ENCODE measurements at regions not wholly inside any gene's neighbourhood (a gene's known extent, or its start where the extent isn't known, plus 50 kb on each side); places are given as distances from the start of the nearest gene placed in this dataset.

DNA sequence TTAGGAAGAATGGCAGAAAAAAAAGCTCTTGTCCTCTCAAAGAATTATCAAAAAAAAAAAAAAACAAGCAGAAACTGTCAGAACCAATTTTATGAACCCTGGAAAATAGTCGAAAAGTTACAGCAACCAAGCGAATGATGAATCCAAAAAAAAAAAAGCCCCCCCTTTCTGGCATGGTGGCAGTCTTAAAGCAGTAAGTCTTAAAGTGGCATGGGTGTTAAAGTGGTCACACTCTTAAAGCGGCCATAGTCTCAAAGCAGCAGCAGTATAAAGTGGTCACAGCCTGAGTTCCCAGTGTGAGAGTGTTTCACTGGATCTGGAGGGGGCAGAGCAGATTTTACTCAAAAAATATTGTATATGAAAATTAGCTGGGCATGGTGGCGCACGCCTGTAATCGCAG, 96.8 kb upstream of the RAB18 start (continued):
- TF ChIP-seq, protein P1, sequence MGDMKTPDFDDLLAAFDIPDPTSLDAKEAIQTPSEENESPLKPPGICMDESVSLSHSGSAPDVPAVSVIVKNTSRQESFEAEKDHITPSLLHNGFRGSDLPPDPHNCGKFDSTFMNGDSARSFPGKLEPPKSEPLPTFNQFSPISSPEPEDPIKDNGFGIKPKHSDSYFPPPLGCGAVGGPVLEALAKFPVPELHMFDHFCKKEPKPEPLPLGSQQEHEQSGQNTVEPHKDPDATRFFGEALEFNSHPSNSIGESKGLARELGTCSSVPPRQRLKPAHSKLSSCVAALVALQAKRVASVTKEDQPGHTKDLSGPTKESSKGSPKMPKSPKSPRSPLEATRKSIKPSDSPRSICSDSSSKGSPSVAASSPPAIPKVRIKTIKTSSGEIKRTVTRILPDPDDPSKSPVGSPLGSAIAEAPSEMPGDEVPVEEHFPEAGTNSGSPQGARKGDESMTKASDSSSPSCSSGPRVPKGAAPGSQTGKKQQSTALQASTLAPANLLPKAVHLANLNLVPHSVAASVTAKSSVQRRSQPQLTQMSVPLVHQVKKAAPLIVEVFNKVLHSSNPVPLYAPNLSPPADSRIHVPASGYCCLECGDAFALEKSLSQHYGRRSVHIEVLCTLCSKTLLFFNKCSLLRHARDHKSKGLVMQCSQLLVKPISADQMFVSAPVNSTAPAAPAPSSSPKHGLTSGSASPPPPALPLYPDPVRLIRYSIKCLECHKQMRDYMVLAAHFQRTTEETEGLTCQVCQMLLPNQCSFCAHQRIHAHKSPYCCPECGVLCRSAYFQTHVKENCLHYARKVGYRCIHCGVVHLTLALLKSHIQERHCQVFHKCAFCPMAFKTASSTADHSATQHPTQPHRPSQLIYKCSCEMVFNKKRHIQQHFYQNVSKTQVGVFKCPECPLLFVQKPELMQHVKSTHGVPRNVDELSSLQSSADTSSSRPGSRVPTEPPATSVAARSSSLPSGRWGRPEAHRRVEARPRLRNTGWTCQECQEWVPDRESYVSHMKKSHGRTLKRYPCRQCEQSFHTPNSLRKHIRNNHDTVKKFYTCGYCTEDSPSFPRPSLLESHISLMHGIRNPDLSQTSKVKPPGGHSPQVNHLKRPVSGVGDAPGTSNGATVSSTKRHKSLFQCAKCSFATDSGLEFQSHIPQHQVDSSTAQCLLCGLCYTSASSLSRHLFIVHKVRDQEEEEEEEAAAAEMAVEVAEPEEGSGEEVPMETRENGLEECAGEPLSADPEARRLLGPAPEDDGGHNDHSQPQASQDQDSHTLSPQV (IDR thresholded peaks at IDR 0.05), result no peak
- no peak for TF ChIP-seq CBX3 (IDR thresholded peaks at IDR 0.05; ENCODE audit: borderline replicate concordance, low read depth)

DNA sequence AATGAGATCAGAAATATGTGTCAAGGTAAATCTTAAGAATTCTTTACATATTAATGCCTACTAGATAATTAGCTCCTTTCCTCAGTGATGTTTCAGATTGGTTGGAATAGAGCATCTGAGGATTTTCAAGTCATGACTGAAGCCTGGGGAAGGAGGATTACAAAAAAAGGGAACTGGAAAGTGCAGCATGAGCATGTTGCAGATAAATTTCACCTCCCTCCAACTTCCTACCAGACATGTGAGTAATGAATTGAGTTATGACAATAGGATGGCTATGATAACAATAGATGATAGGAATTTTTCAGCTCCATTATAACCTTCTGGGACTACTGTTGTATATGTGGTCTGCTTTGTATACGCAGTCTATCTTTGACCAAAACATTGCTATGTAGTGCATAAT, 104.2 kb upstream of the RAB18 start:
- no peak overlapping the region for H3K9ac ChIP-seq (ENCODE audit: control insufficient read depth, insufficient read depth, low read length)
- no peak overlapping the region for H3K4me2 ChIP-seq (ENCODE audit: control insufficient read depth, insufficient read depth)
- SMC1A ChIA-PET (ENCODE audit: uncharacterized antibody, unreplicated experiment), result no interaction called here
- no peaks in the 10 kb centered on the region for H3K4me1 ChIP-seq (ENCODE audit: control insufficient read depth, insufficient read depth, low read length)
- ATAC-seq, result no peak
- CTCF ChIA-PET, result interaction anchor here (1.1 kb wide), 1 partner anchor 153 kb away, joined by 3 read pairs; no protein-coding TSS in a partner anchor
- intact Hi-C loops (cut with micrococcal nuclease; ENCODE audit: unreplicated experiment), result no loop called here
- no peaks in the 10 kb centered on the region for H3K9me3 ChIP-seq (replicated peaks; ENCODE audit: control insufficient read depth, insufficient read depth, low read length)
- no peaks in the 10 kb centered on the region for H3K79me2 ChIP-seq (ENCODE audit: control insufficient read depth, insufficient read depth, low read length)
- RAD21 ChIA-PET (ENCODE audit: unreplicated experiment), result no interaction called here
- no peaks in the 10 kb centered on the region for H3K27me3 ChIP-seq (replicated peaks in 1 of 2; ENCODE audit: control insufficient read depth in 2 of 2, insufficient read depth in 2 of 2, low read length in 1 of 2)
- H3K4me3 ChIP-seq, result no peak overlapping the region
- 39% methylated on average over 1 of the region's 1 CpG for WGBS (ENCODE audit: insufficient coverage, insufficient replicate concordance, low lambda C conversion rate, missing lambda C conversion rate)
- no peak overlapping the region for H2AFZ ChIP-seq (ENCODE audit: control insufficient read depth, low read depth, low read length)
- H3K27ac ChIP-seq (ENCODE audit: control insufficient read depth, insufficient read depth), result no peak overlapping the region
- FAIRE-seq, result no peak
- no peak for DNase-seq (ENCODE audit: low read depth, low spot score)
- in situ Hi-C loops (cut with MboI), result no loop called here
- H3K36me3 ChIP-seq (ENCODE audit: control insufficient read depth in 2 of 2, insufficient read depth in 2 of 2, low read length in 1 of 2), result no peaks in the 10 kb centered on the region
- no TSS peak for BruUV-seq (replicated peaks)
- POLR2A ChIA-PET, result no interaction called here
- H4K20me1 ChIP-seq (ENCODE audit: control insufficient read depth, insufficient read depth), result no peaks in the 10 kb centered on the region
- TF ChIP-seq DPF2 (IDR thresholded peaks at IDR 0.05) (no peak), ATF7 (IDR thresholded peaks at IDR 0.05; ENCODE audit: low read depth) (no peak), BCL11A (IDR thresholded peaks at IDR 0.05; ENCODE audit: low read depth, low read length) (no peak), ETV6 (conservative IDR thresholded peaks at IDR 0.05 in 1 of 2, IDR thresholded peaks at IDR 0.05 in 1 of 2; ENCODE audit: borderline replicate concordance in 1 of 2, low read depth in 1 of 2) (no peak), NFIC (IDR thresholded peaks at IDR 0.05; ENCODE audit: low read depth, low read length) (no peak), KLF5 (IDR thresholded peaks at IDR 0.05; ENCODE audit: partially characterized antibody) (no peak), NFXL1 (IDR thresholded peaks at IDR 0.05; ENCODE audit: borderline replicate concordance) (no peak), IKZF1 (conservative IDR thresholded peaks at IDR 0.05) (no peak), CBFB (IDR thresholded peaks at IDR 0.05; ENCODE audit: low read depth) (no peak), SMC3 (IDR thresholded peaks at IDR 0.05; ENCODE audit: borderline replicate concordance, low read length) (no peak)
- TF ChIP-seq, protein P2, sequence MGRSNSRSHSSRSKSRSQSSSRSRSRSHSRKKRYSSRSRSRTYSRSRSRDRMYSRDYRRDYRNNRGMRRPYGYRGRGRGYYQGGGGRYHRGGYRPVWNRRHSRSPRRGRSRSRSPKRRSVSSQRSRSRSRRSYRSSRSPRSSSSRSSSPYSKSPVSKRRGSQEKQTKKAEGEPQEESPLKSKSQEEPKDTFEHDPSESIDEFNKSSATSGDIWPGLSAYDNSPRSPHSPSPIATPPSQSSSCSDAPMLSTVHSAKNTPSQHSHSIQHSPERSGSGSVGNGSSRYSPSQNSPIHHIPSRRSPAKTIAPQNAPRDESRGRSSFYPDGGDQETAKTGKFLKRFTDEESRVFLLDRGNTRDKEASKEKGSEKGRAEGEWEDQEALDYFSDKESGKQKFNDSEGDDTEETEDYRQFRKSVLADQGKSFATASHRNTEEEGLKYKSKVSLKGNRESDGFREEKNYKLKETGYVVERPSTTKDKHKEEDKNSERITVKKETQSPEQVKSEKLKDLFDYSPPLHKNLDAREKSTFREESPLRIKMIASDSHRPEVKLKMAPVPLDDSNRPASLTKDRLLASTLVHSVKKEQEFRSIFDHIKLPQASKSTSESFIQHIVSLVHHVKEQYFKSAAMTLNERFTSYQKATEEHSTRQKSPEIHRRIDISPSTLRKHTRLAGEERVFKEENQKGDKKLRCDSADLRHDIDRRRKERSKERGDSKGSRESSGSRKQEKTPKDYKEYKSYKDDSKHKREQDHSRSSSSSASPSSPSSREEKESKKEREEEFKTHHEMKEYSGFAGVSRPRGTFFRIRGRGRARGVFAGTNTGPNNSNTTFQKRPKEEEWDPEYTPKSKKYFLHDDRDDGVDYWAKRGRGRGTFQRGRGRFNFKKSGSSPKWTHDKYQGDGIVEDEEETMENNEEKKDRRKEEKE (IDR thresholded peaks at IDR 0.05), result no peak
- TF ChIP-seq, protein P3, sequence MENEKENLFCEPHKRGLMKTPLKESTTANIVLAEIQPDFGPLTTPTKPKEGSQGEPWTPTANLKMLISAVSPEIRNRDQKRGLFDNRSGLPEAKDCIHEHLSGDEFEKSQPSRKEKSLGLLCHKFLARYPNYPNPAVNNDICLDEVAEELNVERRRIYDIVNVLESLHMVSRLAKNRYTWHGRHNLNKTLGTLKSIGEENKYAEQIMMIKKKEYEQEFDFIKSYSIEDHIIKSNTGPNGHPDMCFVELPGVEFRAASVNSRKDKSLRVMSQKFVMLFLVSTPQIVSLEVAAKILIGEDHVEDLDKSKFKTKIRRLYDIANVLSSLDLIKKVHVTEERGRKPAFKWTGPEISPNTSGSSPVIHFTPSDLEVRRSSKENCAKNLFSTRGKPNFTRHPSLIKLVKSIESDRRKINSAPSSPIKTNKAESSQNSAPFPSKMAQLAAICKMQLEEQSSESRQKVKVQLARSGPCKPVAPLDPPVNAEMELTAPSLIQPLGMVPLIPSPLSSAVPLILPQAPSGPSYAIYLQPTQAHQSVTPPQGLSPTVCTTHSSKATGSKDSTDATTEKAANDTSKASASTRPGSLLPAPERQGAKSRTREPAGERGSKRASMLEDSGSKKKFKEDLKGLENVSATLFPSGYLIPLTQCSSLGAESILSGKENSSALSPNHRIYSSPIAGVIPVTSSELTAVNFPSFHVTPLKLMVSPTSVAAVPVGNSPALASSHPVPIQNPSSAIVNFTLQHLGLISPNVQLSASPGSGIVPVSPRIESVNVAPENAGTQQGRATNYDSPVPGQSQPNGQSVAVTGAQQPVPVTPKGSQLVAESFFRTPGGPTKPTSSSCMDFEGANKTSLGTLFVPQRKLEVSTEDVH (IDR thresholded peaks at IDR 0.05; ENCODE audit: low read depth, partially characterized antibody), result no peak
